K562 (cell line): ENCODE measurements at regions not wholly inside any gene's neighbourhood (a gene's known extent, or its start where the extent isn't known, plus 50 kb on each side); places are given as distances from the start of the nearest gene placed in this dataset.

Experiments
- ATF4 ChIP-seq: fragments of 450-650 bp; formaldehyde crosslinking; IDR thresholded peaks from 2 replicates; pipeline ENCODE4 v1.4.0; 2022; ENCODE audit warnings: mild to moderate bottlenecking, moderate library complexity
- DPF2 ChIP-seq: fragments of 450-650 bp; IDR thresholded peaks from 2 replicates; pipeline ENCODE4 v1.6.1; 2016
- FOSL1 ChIP-seq: fragments of 200-800 bp; sonication (Bioruptor generic); conservative IDR thresholded peaks from 2 replicates; pipeline ENCODE4 v1.6.1; 2016; ENCODE audit warnings: missing genetic modification characterization, missing compliant biosample characterization
- GABPB2 ChIP-seq: fragments of 250-450 bp; sonication (Bioruptor Pico); conservative IDR thresholded peaks from 2 replicates; pipeline ENCODE4 v1.5.1; 2021; ENCODE audit warnings: mild to moderate bottlenecking
- GTF2B ChIP-seq: IDR thresholded peaks from 2 replicates; pipeline ENCODE4 v1.6.1; 2011; ENCODE audit not compliant: insufficient read length; ENCODE audit errors: extremely low read depth
- JUNB ChIP-seq: fragments of 450-650 bp; formaldehyde crosslinking; conservative IDR thresholded peaks from 2 replicates; pipeline ENCODE4 v1.4.0; 2020; ENCODE audit warnings: mild to moderate bottlenecking
- MAFK ChIP-seq: IDR thresholded peaks from 2 replicates; pipeline ENCODE4 v1.6.1; 2011; ENCODE audit warnings: low read length, improper control_type of control experiment
- MYNN ChIP-seq, 2 experiments: sonication (generic); formaldehyde crosslinking in 1 of 2; IDR thresholded peaks; 2 replicates each; pipeline versions ENCODE4 v1.5.0 to v1.6.1; 2016 to 2020; ENCODE audit warnings: antibody characterized with exemption in 1 of 2, missing genetic modification reagents in 1 of 2
- SNRNP70 ChIP-seq: fragments of 200-400 bp; formaldehyde crosslinking; optimal IDR thresholded peaks from 2 replicates; pipeline ENCODE3; 2017; ENCODE audit warnings: low read depth, low read length
- ZBTB11 ChIP-seq, 3 experiments: fragments of 200-800 bp in 1 of 3; fragments of 250-450 bp in 1 of 3; fragments of 450-650 bp in 1 of 3; sonication (Bioruptor Pico) in 1 of 3; sonication (Bioruptor generic) in 1 of 3; formaldehyde crosslinking in 1 of 3; IDR thresholded peaks; 2 replicates each; pipeline versions ENCODE4 v1.6.1 to v1.8.0; 2016 to 2022; ENCODE audit warnings: mild to moderate bottlenecking in 2 of 3, missing genetic modification characterization in 2 of 3, missing compliant biosample characterization in 1 of 3, moderate library complexity in 1 of 3
- ZBTB33 ChIP-seq: sonication (generic); formaldehyde crosslinking; IDR thresholded peaks from 2 replicates; pipeline ENCODE4 v1.8.1; 2023; ENCODE audit warnings: mild to moderate bottlenecking, missing genetic modification reagents
- ZKSCAN8 ChIP-seq: fragments of 200-800 bp; sonication (Bioruptor generic); IDR thresholded peaks from 2 replicates; pipeline ENCODE4 v1.6.1; 2016; ENCODE audit warnings: missing genetic modification characterization, missing compliant biosample characterization
- ZNF174 ChIP-seq: fragments of 250-450 bp; sonication (Bioruptor Pico); IDR thresholded peaks from 2 replicates; pipeline ENCODE4 v1.4.0; 2020; ENCODE audit warnings: mild to moderate bottlenecking
- ZNF324 ChIP-seq: fragments of 250-450 bp; sonication (Bioruptor Pico); IDR thresholded peaks from 2 replicates; pipeline ENCODE4 v1.4.0; 2020; ENCODE audit warnings: mild to moderate bottlenecking
- ZNF696 ChIP-seq: fragments of 250-450 bp; sonication (Bioruptor Pico); conservative IDR thresholded peaks from 2 replicates; pipeline ENCODE4 v1.4.0; 2020; ENCODE audit warnings: mild to moderate bottlenecking, moderate library complexity
- TF ChIP-seq, protein P1 (sequence below): fragments of 450-650 bp; IDR thresholded peaks from 2 replicates; pipeline ENCODE4 v1.6.1; 2014; ENCODE audit warnings: low read depth, mild to moderate bottlenecking, moderate library complexity, borderline replicate concordance
- TF ChIP-seq, protein P2 (sequence below): fragments of 450-650 bp; formaldehyde crosslinking; IDR thresholded peaks from 2 replicates; pipeline ENCODE4 v1.4.0; 2020; ENCODE audit warnings: mild to moderate bottlenecking, moderate library complexity

DNA sequence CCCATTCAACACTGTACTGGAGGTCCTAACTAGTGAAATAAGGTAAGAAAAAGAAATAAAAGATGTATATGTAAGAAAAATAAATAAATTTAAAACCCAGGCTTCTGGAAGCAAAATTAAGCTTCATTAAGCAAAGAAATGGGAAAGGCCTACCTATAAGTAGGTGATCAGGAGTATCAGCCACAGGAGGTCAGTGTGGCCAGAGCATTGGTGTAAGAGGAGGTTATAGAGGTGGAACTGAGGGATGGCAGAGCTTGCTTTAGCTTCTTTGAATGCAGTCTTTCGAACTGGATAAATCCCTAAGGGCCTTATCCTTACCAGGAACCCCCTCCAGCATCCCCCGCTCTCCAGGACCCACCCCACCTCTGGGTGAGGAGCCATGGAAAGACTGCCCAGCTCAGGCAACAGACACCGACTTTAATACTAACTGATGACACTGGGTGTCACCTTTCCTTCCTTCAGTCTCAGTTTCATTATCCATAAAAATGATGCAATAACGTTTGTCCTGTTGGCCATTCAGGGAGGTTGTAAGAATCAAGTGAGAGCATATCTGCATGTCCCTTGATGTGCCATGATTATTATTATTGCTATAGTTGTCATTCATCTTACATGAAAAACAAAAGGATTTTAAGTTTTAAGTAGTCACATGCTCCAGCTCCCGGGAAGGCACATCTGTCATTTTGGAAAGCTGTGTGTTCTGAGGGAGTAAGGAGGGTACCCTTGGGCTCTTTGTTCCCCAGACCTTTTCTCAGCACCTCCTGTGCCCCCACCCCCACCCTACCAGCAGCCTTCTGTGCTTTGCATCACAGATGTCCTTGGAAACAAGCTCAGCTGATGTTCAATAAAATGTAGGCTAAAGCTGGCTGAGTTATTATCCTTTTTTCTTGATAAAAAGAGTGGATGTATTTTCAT lies 50.8 kb upstream of the CTNNA1 start (continued):
- TF ChIP-seq ZBTB33 = no peak
- TF ChIP-seq GTF2B = no peak
- TF ChIP-seq SNRNP70 = no peak
- TF ChIP-seq, protein P1, sequence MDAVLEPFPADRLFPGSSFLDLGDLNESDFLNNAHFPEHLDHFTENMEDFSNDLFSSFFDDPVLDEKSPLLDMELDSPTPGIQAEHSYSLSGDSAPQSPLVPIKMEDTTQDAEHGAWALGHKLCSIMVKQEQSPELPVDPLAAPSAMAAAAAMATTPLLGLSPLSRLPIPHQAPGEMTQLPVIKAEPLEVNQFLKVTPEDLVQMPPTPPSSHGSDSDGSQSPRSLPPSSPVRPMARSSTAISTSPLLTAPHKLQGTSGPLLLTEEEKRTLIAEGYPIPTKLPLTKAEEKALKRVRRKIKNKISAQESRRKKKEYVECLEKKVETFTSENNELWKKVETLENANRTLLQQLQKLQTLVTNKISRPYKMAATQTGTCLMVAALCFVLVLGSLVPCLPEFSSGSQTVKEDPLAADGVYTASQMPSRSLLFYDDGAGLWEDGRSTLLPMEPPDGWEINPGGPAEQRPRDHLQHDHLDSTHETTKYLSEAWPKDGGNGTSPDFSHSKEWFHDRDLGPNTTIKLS = 0 out of 2 replicates have a peak, but pooled peaks have one; percentile 18
- TF ChIP-seq, protein P2, sequence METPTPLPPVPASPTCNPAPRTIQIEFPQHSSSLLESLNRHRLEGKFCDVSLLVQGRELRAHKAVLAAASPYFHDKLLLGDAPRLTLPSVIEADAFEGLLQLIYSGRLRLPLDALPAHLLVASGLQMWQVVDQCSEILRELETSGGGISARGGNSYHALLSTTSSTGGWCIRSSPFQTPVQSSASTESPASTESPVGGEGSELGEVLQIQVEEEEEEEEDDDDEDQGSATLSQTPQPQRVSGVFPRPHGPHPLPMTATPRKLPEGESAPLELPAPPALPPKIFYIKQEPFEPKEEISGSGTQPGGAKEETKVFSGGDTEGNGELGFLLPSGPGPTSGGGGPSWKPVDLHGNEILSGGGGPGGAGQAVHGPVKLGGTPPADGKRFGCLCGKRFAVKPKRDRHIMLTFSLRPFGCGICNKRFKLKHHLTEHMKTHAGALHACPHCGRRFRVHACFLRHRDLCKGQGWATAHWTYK = no peak
- TF ChIP-seq MAFK = no peak
- peak; percentile 98 for TF ChIP-seq ATF4 (CRISPR knock-in tag)
- TF ChIP-seq ZBTB11 (CRISPR knock-in tag; IDR thresholded peaks at IDR 0.05) = no peak
- TF ChIP-seq ZNF174 = no peak
- no peak for TF ChIP-seq MYNN (IDR thresholded peaks at IDR 0.05)
- TF ChIP-seq MYNN (CRISPR knock-in tag; IDR thresholded peaks at IDR 0.05) = no peak
- peak; percentile 24; the same call in 1 of the 2 replicates for TF ChIP-seq DPF2
- no peak for TF ChIP-seq ZKSCAN8 (CRISPR knock-in tag)
- no peak for TF ChIP-seq JUNB (CRISPR knock-in tag)
- TF ChIP-seq GABPB2 (CRISPR knock-in tag) = no peak
- TF ChIP-seq ZNF324 = no peak
- peak; percentile 20 for TF ChIP-seq FOSL1 (tag)
- TF ChIP-seq ZNF696 = no peak
